H9 (cell line): ENCODE measurements at regions not wholly inside any gene's neighbourhood (a gene's known extent, or its start where the extent isn't known, plus 50 kb on each side); places are given as distances from the start of the nearest gene placed in this dataset.

Experiments
- DNase-seq: peaks from one replicate; pipeline ENCODE4 v3.0.0-alpha.2; 2017
- H2AFZ ChIP-seq: one replicate; pipeline ENCODE4 v1.6.1; 2013; ENCODE audit warnings: mild to moderate bottlenecking, low read length, control low read depth, moderate library complexity
- H2AK5ac ChIP-seq: 2 replicates; pipeline ENCODE4 v1.6.1; 2013; ENCODE audit warnings: low read length, control low read depth, mixed read lengths; ENCODE audit not compliant: insufficient read length
- H2BK120ac ChIP-seq: one replicate; pipeline ENCODE4 v1.6.1; 2013; ENCODE audit warnings: low read depth, mild to moderate bottlenecking, low read length, control low read depth, inconsistent platforms; ENCODE audit not compliant: poor library complexity, severe bottlenecking
- H2BK12ac ChIP-seq: 2 replicates; pipeline ENCODE4 v1.6.1; 2013; ENCODE audit warnings: low read length, control low read depth, mixed read lengths, low read depth; ENCODE audit not compliant: insufficient read length
- H2BK15ac ChIP-seq: 2 replicates; pipeline ENCODE4 v1.6.1; 2013; ENCODE audit warnings: low read depth, low read length, control low read depth
- H2BK20ac ChIP-seq: one replicate; pipeline ENCODE4 v1.6.1; 2013; ENCODE audit warnings: low read depth, mild to moderate bottlenecking, low read length, control low read depth, inconsistent platforms; ENCODE audit not compliant: poor library complexity, severe bottlenecking
- H2BK5ac ChIP-seq: 2 replicates; pipeline ENCODE4 v1.6.1; 2013; ENCODE audit warnings: low read length, control low read depth, mixed read lengths; ENCODE audit not compliant: insufficient read length
- H3K14ac ChIP-seq: 2 replicates; pipeline ENCODE4 v1.6.1; 2013; ENCODE audit warnings: low read length, control low read depth; ENCODE audit not compliant: insufficient read depth
- H3K18ac ChIP-seq: 2 replicates; pipeline ENCODE4 v1.6.1; 2013; ENCODE audit warnings: low read depth, mild to moderate bottlenecking, mixed read lengths, low read length, control low read depth; ENCODE audit not compliant: insufficient read length
- H3K23ac ChIP-seq: 2 replicates; pipeline ENCODE4 v1.6.1; 2013; ENCODE audit warnings: low read length, control low read depth, mixed read lengths, low read depth; ENCODE audit not compliant: insufficient read length
- H3K23me2 ChIP-seq: 2 replicates; pipeline ENCODE4 v1.6.1; 2013; ENCODE audit warnings: low read depth, mild to moderate bottlenecking, mixed read lengths, low read length, control low read depth; ENCODE audit not compliant: insufficient read length, poor library complexity, severe bottlenecking
- H3K27ac ChIP-seq: 2 replicates; pipeline ENCODE4 v1.5.1; 2013; ENCODE audit warnings: low read length, control low read depth, mixed read lengths, low read depth; ENCODE audit not compliant: insufficient read length
- H3K27me3 ChIP-seq: 2 replicates; pipeline ENCODE4 v1.6.1; 2013; ENCODE audit warnings: low read length, control low read depth, inconsistent platforms; ENCODE audit not compliant: insufficient read depth
- H3K4ac ChIP-seq: 2 replicates; pipeline ENCODE4 v1.6.1; 2013; ENCODE audit warnings: low read depth, mild to moderate bottlenecking, control low read depth, inconsistent platforms, low read length, moderate library complexity
- H3K4me1 ChIP-seq: 2 replicates; pipeline ENCODE4 v1.6.1; 2013; ENCODE audit warnings: low read length, control low read depth, inconsistent platforms; ENCODE audit not compliant: insufficient read depth
- H3K4me2 ChIP-seq: 2 replicates; pipeline ENCODE4 v1.6.1; 2013; ENCODE audit warnings: low read length, control low read depth, mixed read lengths; ENCODE audit not compliant: insufficient read length, insufficient read depth
- H3K56ac ChIP-seq: 2 replicates; pipeline ENCODE4 v1.6.1; 2013; ENCODE audit warnings: low read depth, mild to moderate bottlenecking, mixed read lengths, low read length, control low read depth; ENCODE audit not compliant: insufficient read length
- H3K79me1 ChIP-seq: 2 replicates; pipeline ENCODE4 v1.6.1; 2013; ENCODE audit warnings: low read depth, mild to moderate bottlenecking, moderate library complexity, low read length, control low read depth, inconsistent platforms; ENCODE audit not compliant: insufficient read depth, poor library complexity, severe bottlenecking
- H3K79me2 ChIP-seq: 2 replicates; pipeline ENCODE4 v1.6.1; 2013; ENCODE audit warnings: low read length, control low read depth, inconsistent platforms; ENCODE audit not compliant: insufficient read depth
- H3K9ac ChIP-seq: 2 replicates; pipeline ENCODE4 v1.6.1; 2013; ENCODE audit warnings: low read length, control low read depth, mixed read lengths; ENCODE audit not compliant: insufficient read length; ENCODE audit errors: extremely low read depth
- H3K9me3 ChIP-seq: one replicate; pipeline ENCODE4 v1.6.1; 2013; ENCODE audit warnings: low read depth, low read length, inconsistent platforms; ENCODE audit not compliant: control insufficient read depth
- H3T11ph ChIP-seq: one replicate; pipeline ENCODE4 v1.6.1; 2013; ENCODE audit warnings: mild to moderate bottlenecking, low read length, control low read depth, inconsistent platforms
- H4K20me1 ChIP-seq: one replicate; pipeline ENCODE4 v1.6.1; 2013; ENCODE audit not compliant: control insufficient read depth, insufficient read length, insufficient read depth
- H4K5ac ChIP-seq: 2 replicates; pipeline ENCODE4 v1.6.1; 2013; ENCODE audit warnings: low read depth, mild to moderate bottlenecking, mixed read lengths, low read length, control low read depth; ENCODE audit not compliant: insufficient read length
- H4K8ac ChIP-seq: replicated peaks from 2 replicates; pipeline ENCODE4 v1.6.1; 2013; ENCODE audit warnings: low read length, control low read depth, mixed read lengths, low read depth; ENCODE audit not compliant: insufficient read length
- H4K91ac ChIP-seq: 2 replicates; pipeline ENCODE4 v1.6.1; 2013; ENCODE audit warnings: low read depth, mild to moderate bottlenecking, moderate library complexity, mixed read lengths, low read length, control low read depth; ENCODE audit not compliant: insufficient read length
- H3K27ac Mint-ChIP-seq, 3 experiments: 2 replicates in 2 of 3; 3 replicates in 1 of 3; pipeline ENCODE4 v1.8.0; 2020 to 2021; ENCODE audit warnings: mixed read lengths in 3 of 3, mild to moderate bottlenecking in 1 of 3, moderate library complexity in 1 of 3
- H3K27me3 Mint-ChIP-seq: 2 replicates; pipeline ENCODE4 v1.8.0; 2021; ENCODE audit warnings: low read depth, mild to moderate bottlenecking, moderate library complexity, mixed read lengths
- H3K36me3 Mint-ChIP-seq, 3 experiments: 2 replicates in 2 of 3; 3 replicates in 1 of 3; pipeline ENCODE4 v1.8.0; 2020 to 2021; ENCODE audit warnings: low read depth in 3 of 3, mixed read lengths in 3 of 3; ENCODE audit not compliant: insufficient read depth in 1 of 3
- H3K4me1 Mint-ChIP-seq, 2 experiments: 2 replicates each; pipeline ENCODE4 v1.8.0; 2020; ENCODE audit warnings: mixed read lengths in 2 of 2
- H3K4me3 Mint-ChIP-seq, 2 experiments: 2 replicates in 1 of 2; 3 replicates in 1 of 2; pipeline ENCODE4 v1.8.0; 2020 to 2021; ENCODE audit warnings: mild to moderate bottlenecking in 2 of 2, mixed read lengths in 2 of 2, moderate library complexity in 1 of 2
- H3K9me3 Mint-ChIP-seq, 2 experiments: 2 replicates in 1 of 2; 3 replicates in 1 of 2; pipeline ENCODE4 v1.8.0; 2020; ENCODE audit warnings: mild to moderate bottlenecking in 2 of 2, mixed read lengths in 2 of 2, moderate library complexity in 1 of 2
- CTCF ChIP-seq: fragments of 200-600 bp; sonication (generic); conservative IDR thresholded peaks from 3 replicates; pipeline ENCODE4 v1.8.0; 2021; ENCODE audit warnings: antibody characterized with exemption, mild to moderate bottlenecking
- WGBS: extraction: QIAGEN DNeasy Blood & Tissue Kit; methylation state at CpG from one replicate; pipeline ENCODE4 v1.1.7; 2013; ENCODE audit warnings: missing lambda C conversion rate, low lambda C conversion rate, mixed read lengths; ENCODE audit not compliant: insufficient read length; ENCODE audit errors: extremely low coverage; 5-methylcytosine and 5-hydroxymethylcytosine counted together

DNA sequence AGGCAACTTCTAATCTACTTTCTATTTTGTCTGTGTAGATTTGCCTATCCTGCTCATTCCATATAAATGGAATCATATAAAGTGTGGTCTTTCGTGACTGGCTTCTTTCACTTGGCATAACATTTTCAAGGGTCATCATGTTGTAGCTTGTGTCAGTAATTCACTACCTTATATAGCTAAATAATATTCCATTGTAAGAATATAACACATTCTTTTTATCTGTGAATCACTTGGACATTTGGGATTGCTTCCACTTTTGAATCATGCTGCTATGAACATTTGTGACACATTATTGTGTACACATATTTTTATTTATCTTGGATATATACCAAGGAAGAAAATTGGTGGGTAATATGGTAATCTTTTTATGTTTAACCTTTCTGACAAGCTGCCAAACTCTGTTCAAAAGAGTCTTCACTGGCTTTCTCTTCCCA is 89.0 kb upstream of the CSNK1A1L start:
- no peaks in the 10 kb centered on the region for H3K27me3 Mint-ChIP-seq
- no peaks in the 10 kb centered on the region for H3K23me2 ChIP-seq
- no peak overlapping the region for H2BK120ac ChIP-seq
- peaks cover 5% of the 10 kb centered on the region; the same call in 1 of the 2 replicates for H3K4me1 ChIP-seq
- no peak overlapping the region for H3K56ac ChIP-seq
- no peaks in the 10 kb centered on the region for H3K79me2 ChIP-seq
- H4K20me1 ChIP-seq = no peaks in the 10 kb centered on the region
- H3T11ph ChIP-seq = no peak overlapping the region
- H3K18ac ChIP-seq = no peak overlapping the region
- no peak overlapping the region for H2BK12ac ChIP-seq
- no peak for TF ChIP-seq CTCF
- H3K4me2 ChIP-seq = no peak overlapping the region
- no peak overlapping the region for H3K14ac ChIP-seq
- no peak overlapping the region for H4K5ac ChIP-seq
- H4K91ac ChIP-seq = no peak overlapping the region
- H3K4ac ChIP-seq = no peak overlapping the region
- H3K9ac ChIP-seq = no peak overlapping the region
- H2AFZ ChIP-seq = no peak overlapping the region
- DNase-seq = no peak
- H4K8ac ChIP-seq = no peak overlapping the region
- no peak overlapping the region for H2BK20ac ChIP-seq
- no peaks in the 10 kb centered on the region for H3K27me3 ChIP-seq
- no peak overlapping the region for H2AK5ac ChIP-seq
- no peak overlapping the region for H2BK15ac ChIP-seq
- no CpG with 5 or more reads among the region's 1 CpG for WGBS
- no peak overlapping the region for H2BK5ac ChIP-seq
- no peak overlapping the region for H3K27ac Mint-ChIP-seq
- no peak overlapping the region for H3K4me3 Mint-ChIP-seq
- no peaks in the 10 kb centered on the region for H3K36me3 Mint-ChIP-seq
- H3K27ac ChIP-seq = no peak overlapping the region
- no peaks in the 10 kb centered on the region for H3K9me3 ChIP-seq
- no peaks in the 10 kb centered on the region for H3K79me1 ChIP-seq
- H3K4me1 Mint-ChIP-seq = peaks cover 23 to 30% of the 10 kb centered on the region in 2 experiments
- peaks cover 3 to 4% of the 10 kb centered on the region in 2 experiments; a peak in 2 of 5 replicates for H3K9me3 Mint-ChIP-seq
- H3K23ac ChIP-seq = no peak overlapping the region
